B cell (primary cell): ENCODE measurements at regions not wholly inside any gene's neighbourhood (a gene's known extent, or its start where the extent isn't known, plus 50 kb on each side); places are given as distances from the start of the nearest gene placed in this dataset.
A peak's percentile ranks its signal among the peaks of the same experiment; 100 is the strongest.

Experiments used
- ATAC-seq: fragments of 200-7000 bp; cut with Tn5 transposase; one replicate; pipeline ENCODE4 v1.10.0; 2021; ENCODE audit warnings: low read depth, mild to moderate bottlenecking, moderate number of reproducible peaks, moderate library complexity
- CTCF ChIA-PET: fragments of 350-600 bp; sonication (Branson Sonifier 250); formaldehyde crosslinking; loops from one replicate; lab custom pipeline; 2021; ENCODE audit warnings: antibody characterized with exemption, inconsistent platforms; lab: Charles Lee
- POLR2A ChIA-PET: fragments of 350-600 bp; sonication (Branson Sonifier 250); formaldehyde crosslinking; loops from one replicate; lab custom pipeline; 2021; ENCODE audit warnings: antibody characterized with exemption; lab: Charles Lee
- DNase-seq: peaks from one replicate; pipeline ENCODE4 v3.0.0; 2013
- H2AFZ ChIP-seq: 2 replicates; pipeline ENCODE4 v1.6.1; 2012; ENCODE audit warnings: mild to moderate bottlenecking, low read depth, low read length; ENCODE audit not compliant: insufficient read depth, poor library complexity, severe bottlenecking
- H3K27ac ChIP-seq, 2 donors: 1 replicate in 1 of 2; 2 replicates in 1 of 2; pipeline ENCODE4 v1.5.1; 2012 to 2013; ENCODE audit warnings: low read length in 2 of 2, mild to moderate bottlenecking in 2 of 2, moderate library complexity in 1 of 2
- H3K27me3 ChIP-seq, 4 experiments: fragments of 200-600 bp in 1 of 4; sonication (generic) in 1 of 4; replicated peaks in 1 of 4; 1 replicate in 2 of 4; 2 replicates in 2 of 4; pipeline versions ENCODE4 v1.6.1 to v1.7.0; 2013 to 2016; ENCODE audit warnings: low read length in 3 of 4, mild to moderate bottlenecking in 2 of 4, mixed read lengths in 1 of 4, moderate library complexity in 1 of 4; ENCODE audit not compliant: insufficient read depth in 4 of 4, control insufficient read depth in 3 of 4; ENCODE audit errors: control extremely low read depth in 1 of 4
- H3K36me3 ChIP-seq, 2 experiments: replicated peaks in 1 of 2; 1 replicate in 1 of 2; 2 replicates in 1 of 2; pipeline versions ENCODE4 v1.6.1 to v1.7.1; 2013; ENCODE audit warnings: low read length in 1 of 2; ENCODE audit not compliant: insufficient read depth in 2 of 2, control insufficient read depth in 1 of 2; ENCODE audit errors: control extremely low read depth in 1 of 2, extremely low read depth in 1 of 2
- H3K4me1 ChIP-seq, 2 donors: fragments of 200-600 bp in 1 of 2; sonication (generic) in 1 of 2; 1 replicate in 1 of 2; 2 replicates in 1 of 2; pipeline versions ENCODE4 v1.5.1 to v1.6.1; 2013 to 2017; ENCODE audit warnings: low read length in 2 of 2; ENCODE audit not compliant: control insufficient read depth in 2 of 2, insufficient read depth in 2 of 2
- H3K4me2 ChIP-seq: replicated peaks from 2 replicates; pipeline ENCODE3; 2012; ENCODE audit warnings: mild to moderate bottlenecking, low read depth, low read length; ENCODE audit not compliant: poor library complexity, severe bottlenecking
- H3K4me3 ChIP-seq, 5 experiments: fragments of 200-600 bp in 1 of 5; sonication (generic) in 1 of 5; 1 replicate in 3 of 5; 2 replicates in 2 of 5; pipeline versions ENCODE4 v1.5.1 to v1.7.0; 2011 to 2016; ENCODE audit warnings: low read length in 4 of 5, mild to moderate bottlenecking in 4 of 5, low read depth in 2 of 5, control low read depth in 1 of 5, moderate library complexity in 1 of 5; ENCODE audit not compliant: insufficient read depth in 1 of 5; ENCODE audit errors: control extremely low read depth in 1 of 5, extremely low read depth in 1 of 5
- H3K79me2 ChIP-seq: fragments of 200-600 bp; sonication (generic); one replicate; pipeline ENCODE4 v1.6.0; 2016; ENCODE audit warnings: low read length; ENCODE audit not compliant: control insufficient read depth, insufficient read depth
- H3K9ac ChIP-seq: fragments of 200-600 bp; sonication (generic); 2 replicates; pipeline ENCODE4 v1.6.1; 2017; ENCODE audit warnings: mild to moderate bottlenecking, low read length, moderate library complexity
- H3K9me3 ChIP-seq, 3 donors: one replicate each; pipeline versions ENCODE4 v1.6.1 to v1.7.1; 2013; ENCODE audit warnings: low read length in 2 of 3; ENCODE audit not compliant: control insufficient read depth in 2 of 3, insufficient read depth in 1 of 3; ENCODE audit errors: control extremely low read depth in 1 of 3
- H4K20me1 ChIP-seq: 2 replicates; pipeline ENCODE4 v1.6.0; 2012; ENCODE audit warnings: mild to moderate bottlenecking, low read length; ENCODE audit not compliant: insufficient read depth, control insufficient read depth, poor library complexity, severe bottlenecking
- H3K27ac Mint-ChIP-seq: one replicate; pipeline ENCODE4 v1.8.0; 2021; ENCODE audit warnings: mixed read lengths
- H3K27me3 Mint-ChIP-seq: one replicate; pipeline ENCODE4 v1.8.0; 2021; ENCODE audit warnings: mixed read lengths
- H3K4me1 Mint-ChIP-seq: one replicate; pipeline ENCODE4 v1.8.0; 2021; ENCODE audit warnings: mixed read lengths
- H3K4me3 Mint-ChIP-seq: one replicate; pipeline ENCODE4 v1.8.0; 2021; ENCODE audit warnings: mixed read lengths
- H3K9me3 Mint-ChIP-seq: one replicate; pipeline ENCODE4 v1.8.0; 2022; ENCODE audit warnings: mixed read lengths; ENCODE audit not compliant: insufficient read depth
- CTCF ChIP-seq: fragments of 200-600 bp; IDR thresholded peaks from one replicate; pipeline ENCODE4 v1.8.0; 2022; ENCODE audit warnings: antibody characterized with exemption, mild to moderate bottlenecking
- EZH2 ChIP-seq: IDR thresholded peaks from 2 replicates; pipeline ENCODE4 v1.6.1; 2012; ENCODE audit warnings: borderline replicate concordance, low read depth, mild to moderate bottlenecking, moderate library complexity, low read length; ENCODE audit not compliant: insufficient read depth, poor library complexity, severe bottlenecking
- WGBS: methylation state at CpG from one replicate; pipeline ENCODE4 v1.1.5; 2013; ENCODE audit warnings: missing lambda C conversion rate; ENCODE audit not compliant: insufficient coverage; 5-methylcytosine and 5-hydroxymethylcytosine counted together
- intact Hi-C: fragments of 100-400 bp; cut with micrococcal nuclease; formaldehyde crosslinking; loops from one replicate; pipeline ENCODE4 v1.10.0; 2022

GRCh38 chr1:244968881-244969280 is 104.5 kb upstream of the HNRNPU start:
- no peak for DNase-seq

More at GRCh38 chr1:244968881-244969280, 104.5 kb upstream of the HNRNPU start:
- H3K36me3 ChIP-seq, result no peaks in the 10 kb centered on the region
- Mint-ChIP-seq H3K27ac (peak overlapping the region; percentile 54), H3K4me3 (peak overlapping the region; percentile 46), H3K9me3 (no peaks in the 10 kb centered on the region), H3K4me1 (peaks cover 18% of the 10 kb centered on the region), H3K27me3 (no peaks in the 10 kb centered on the region)
- H3K4me3 ChIP-seq, result peak overlapping the region in 1 of 5 experiments; percentile 79
- no CpG with 5 or more reads among the region's 4 CpGs for WGBS
- peak overlapping the region; percentile 84 for H3K4me2 ChIP-seq
- H3K9ac ChIP-seq, result peak overlapping the region; percentile 99
- H4K20me1 ChIP-seq, result no peaks in the 10 kb centered on the region
- peaks cover 2% of the 10 kb centered on the region for H3K79me2 ChIP-seq
- ATAC-seq, result no peak
- H3K27ac ChIP-seq, result peak overlapping the region; percentile 98 to 99
- ChIA-PET POLR2A (interaction anchor here (0.8 to 4.2 kb wide), 6 partner anchors 28 to 316 kb away, joined by 3 to 105 read pairs (median 13); partner anchors contain the start of genes COX20, DESI2 and HNRNPU), CTCF (interaction anchor here (0.6 to 1.6 kb wide), 7 partner anchors 74 to 181 kb away, joined by 3 to 7 read pairs (median 4); partner anchors contain the start of gene COX20)
- no peaks in the 10 kb centered on the region for H3K27me3 ChIP-seq
- no peak overlapping the region for H2AFZ ChIP-seq
- H3K4me1 ChIP-seq, result peaks cover 8 to 13% of the 10 kb centered on the region in 2 donors
- H3K9me3 ChIP-seq, result no peaks in the 10 kb centered on the region
- intact Hi-C loops, result no loop called here
- TF ChIP-seq CTCF, result no peak
- no peak for TF ChIP-seq EZH2
